Sciatic nerve (tissue), 2 donors: ENCODE measurements at regions not wholly inside any gene's neighbourhood (a gene's known extent, or its start where the extent isn't known, plus 50 kb on each side); places are given as distances from the start of the nearest gene placed in this dataset.

ENCODE experiments used
- ATAC-seq: fragments of 200-7000 bp; cut with Tn5 transposase; one replicate; pipeline ENCODE4 v1.9.1; 2020; ENCODE audit warnings: mild to moderate bottlenecking, moderate library complexity
- DNase-seq: peaks from one replicate; pipeline ENCODE4 v3.0.0-alpha.2; 2020; ENCODE audit warnings: low spot score
- intact Hi-C: fragments of 100-400 bp; cut with DNase I; formaldehyde crosslinking; loops from one replicate; pipeline ENCODE4 v1.14.2; 2022
- donor health status: DM: no; HTN: no; CAD: no.
- donor health status: DM: no; HTN: no; CAD: no.

- intact Hi-C loops, result no loop called here
Observed at GRCh38 chr13:22175815-22176214, 504.9 kb downstream of the FGF9 start.

GRCh38 chr13:22176968-22177520 lies 506.2 kb downstream of the FGF9 start:
- intact Hi-C loops, result no loop called here
- no peak for DNase-seq
- ATAC-seq, result no peak

More at GRCh38 chr13:22175815-22176214, 504.9 kb downstream of the FGF9 start:
- ATAC-seq (no peak), DNase-seq (no peak)

GRCh38 chr13:22178878-22179277 lies 508.0 kb downstream of the FGF9 start:
- DNase-seq, result no peak
- no peak for ATAC-seq
- intact Hi-C loops, result no loop called here

- intact Hi-C loops, result no loop called here
- DNase-seq (no peak), ATAC-seq (peak; percentile 36)
Observed at GRCh38 chr13:22187329-22187728, 516.5 kb downstream of the FGF9 start.

GRCh38 chr13:22189176-22190048 lies 518.5 kb downstream of the FGF9 start:
- intact Hi-C loops, result no loop called here
- ATAC-seq, result no peak

GRCh38 chr13:22193070-22193469 lies 522.2 kb downstream of the FGF9 start:
- DNase-seq (no peak), ATAC-seq (no peak)
- intact Hi-C loops, result no loop called here

More at GRCh38 chr13:22189176-22190048, 518.5 kb downstream of the FGF9 start:
- no peak for DNase-seq

GRCh38 chr13:22194106-22194805 lies 523.4 kb downstream of the FGF9 start:
- no peak for DNase-seq

GRCh38 chr13:22195726-22196125 lies 524.9 kb downstream of the FGF9 start:
- no peak for ATAC-seq
- DNase-seq, result no peak
- intact Hi-C loops, result no loop called here

More at GRCh38 chr13:22194106-22194805, 523.4 kb downstream of the FGF9 start:
- ATAC-seq, result no peak
- intact Hi-C loops, result no loop called here

GRCh38 chr13:22196777-22197176 lies 525.9 kb downstream of the FGF9 start:
- ATAC-seq, result no peak

GRCh38 chr13:22198001-22198400 lies 527.1 kb downstream of the FGF9 start:
- intact Hi-C loops, result no loop called here
- DNase-seq (no peak), ATAC-seq (peak; percentile 91)

More at GRCh38 chr13:22196777-22197176, 525.9 kb downstream of the FGF9 start:
- intact Hi-C loops, result no loop called here
- no peak for DNase-seq

- DNase-seq (no peak), ATAC-seq (peak; percentile 11)
- intact Hi-C loops, result no loop called here
Observed at GRCh38 chr13:22198641-22199217, 527.9 kb downstream of the FGF9 start.

GRCh38 chr13:22200440-22200839 lies 529.6 kb downstream of the FGF9 start:
- no peak for ATAC-seq
- no peak for DNase-seq
- intact Hi-C loops, result no loop called here

- intact Hi-C loops, result no loop called here
- ATAC-seq (no peak), DNase-seq (no peak)
Observed at GRCh38 chr13:22201375-22201925, 530.6 kb downstream of the FGF9 start.

GRCh38 chr13:22210134-22210930 lies 539.5 kb downstream of the FGF9 start:
- intact Hi-C loops, result no loop called here
- ATAC-seq (no peak), DNase-seq (no peak)

GRCh38 chr13:22211876-22212275 lies 541.0 kb downstream of the FGF9 start:
- ATAC-seq, result no peak
- intact Hi-C loops, result no loop called here
- no peak for DNase-seq

GRCh38 chr13:22212576-22212975 lies 541.7 kb downstream of the FGF9 start:
- intact Hi-C loops, result no loop called here
- no peak for DNase-seq
- ATAC-seq, result no peak

GRCh38 chr13:22214184-22214583 lies 543.3 kb downstream of the FGF9 start:
- intact Hi-C loops, result no loop called here
- no peak for ATAC-seq

GRCh38 chr13:22218797-22219196 lies 547.9 kb downstream of the FGF9 start:
- intact Hi-C loops, result no loop called here

More at GRCh38 chr13:22214184-22214583, 543.3 kb downstream of the FGF9 start:
- no peak for DNase-seq

More at GRCh38 chr13:22218797-22219196, 547.9 kb downstream of the FGF9 start:
- DNase-seq (no peak), ATAC-seq (peak; percentile 51)
